Fibroblast of peridontal ligament (primary cell): ENCODE measurements at regions not wholly inside any gene's neighbourhood (a gene's known extent, or its start where the extent isn't known, plus 50 kb on each side); places are given as distances from the start of the nearest gene placed in this dataset.
A peak's percentile ranks its signal among the peaks of the same experiment; 100 is the strongest.

Source experiments
- DNase-seq: peaks from one replicate; pipeline ENCODE4 v3.0.0-alpha.2; 2010; ENCODE audit errors: extremely low read depth

GRCh38 chr12:81811061-81811777 is 52.1 kb upstream of the PPFIA2 start:
- peak; percentile 72 for DNase-seq

- DNase-seq: peak; percentile 38
These were observed 50.9 kb upstream of the PPFIA2 start for GRCh38 chr12:81809829-81810595.

- DNase-seq: no peak
These were observed 50.1 kb upstream of the PPFIA2 start for GRCh38 chr12:81809113-81809777.
